DND-41 (cell line): ENCODE measurements at regions not wholly inside any gene's neighbourhood (a gene's known extent, or its start where the extent isn't known, plus 50 kb on each side); places are given as distances from the start of the nearest gene placed in this dataset.
"Not testable (repeated sequence)": the region's sequence is repeated elsewhere in the genome, so short reads cannot be mapped to it uniquely, and the experiment has no call there.

Experiments used
- ATAC-seq: fragments of 200-7000 bp; cut with Tn5 transposase; 3 replicates; pipeline ENCODE4 v1.9.1; 2021; ENCODE audit warnings: low read depth; ENCODE audit not compliant: insufficient read depth
- DNase-seq: peaks from one replicate; pipeline ENCODE4 v3.0.0-alpha.2; 2020
- H2AFZ ChIP-seq: 2 replicates; pipeline ENCODE4 v1.6.0; 2012; ENCODE audit warnings: low read depth, low read length
- H3K27ac ChIP-seq: 2 replicates; pipeline ENCODE4 v1.5.1; 2012; ENCODE audit warnings: low read length, inconsistent platforms
- H3K27me3 ChIP-seq: fragments of 200-600 bp; sonication (generic); 2 replicates; pipeline ENCODE4 v1.6.0; 2012; ENCODE audit warnings: low read length, mild to moderate bottlenecking, inconsistent platforms; ENCODE audit not compliant: insufficient read depth, poor library complexity
- H3K36me3 ChIP-seq: 2 replicates; pipeline ENCODE4 v1.5.1; 2012; ENCODE audit warnings: low read length, inconsistent platforms; ENCODE audit not compliant: insufficient read depth
- H3K4me1 ChIP-seq: 2 replicates; pipeline ENCODE4 v1.5.1; 2012; ENCODE audit warnings: mild to moderate bottlenecking, low read length; ENCODE audit not compliant: insufficient read depth
- H3K4me2 ChIP-seq: 2 replicates; pipeline ENCODE4 v1.6.0; 2012; ENCODE audit warnings: mild to moderate bottlenecking, moderate library complexity, low read length, inconsistent platforms; ENCODE audit not compliant: insufficient read depth
- H3K4me3 ChIP-seq, 2 experiments: fragments of 200-600 bp in 1 of 2; shearing (Covaris generic) in 1 of 2; 2 replicates each; pipeline ENCODE4 v1.5.1; 2012 to 2016; ENCODE audit warnings: inconsistent platforms in 2 of 2, low read length in 2 of 2, mild to moderate bottlenecking in 2 of 2, low read depth in 1 of 2, moderate library complexity in 1 of 2
- H3K79me2 ChIP-seq: 2 replicates; pipeline ENCODE4 v1.6.0; 2012; ENCODE audit warnings: low read length, inconsistent platforms; ENCODE audit not compliant: insufficient read depth
- H3K9ac ChIP-seq: 2 replicates; pipeline ENCODE4 v1.6.0; 2012; ENCODE audit warnings: low read depth, mild to moderate bottlenecking, inconsistent platforms, low read length, moderate library complexity
- H3K9me3 ChIP-seq: 2 replicates; pipeline ENCODE4 v1.5.1; 2012; ENCODE audit warnings: low read length, moderate library complexity, mild to moderate bottlenecking, inconsistent platforms; ENCODE audit not compliant: insufficient read depth, severe bottlenecking
- H4K20me1 ChIP-seq: 2 replicates; pipeline ENCODE4 v1.6.0; 2012; ENCODE audit warnings: low read length; ENCODE audit not compliant: insufficient read depth
- EZH2 ChIP-seq: IDR thresholded peaks from 3 replicates; pipeline ENCODE4 v1.6.1; 2012; ENCODE audit warnings: borderline replicate concordance, low read depth, mild to moderate bottlenecking, moderate library complexity, low read length, inconsistent platforms; ENCODE audit not compliant: severe bottlenecking
- TF ChIP-seq, protein P1 (sequence below): IDR thresholded peaks from 2 replicates; pipeline ENCODE4 v1.5.1; 2012; ENCODE audit warnings: borderline replicate concordance, low read length, moderate library complexity, mild to moderate bottlenecking; ENCODE audit not compliant: poor library complexity, severe bottlenecking; ENCODE audit errors: extremely low read depth

DNA sequence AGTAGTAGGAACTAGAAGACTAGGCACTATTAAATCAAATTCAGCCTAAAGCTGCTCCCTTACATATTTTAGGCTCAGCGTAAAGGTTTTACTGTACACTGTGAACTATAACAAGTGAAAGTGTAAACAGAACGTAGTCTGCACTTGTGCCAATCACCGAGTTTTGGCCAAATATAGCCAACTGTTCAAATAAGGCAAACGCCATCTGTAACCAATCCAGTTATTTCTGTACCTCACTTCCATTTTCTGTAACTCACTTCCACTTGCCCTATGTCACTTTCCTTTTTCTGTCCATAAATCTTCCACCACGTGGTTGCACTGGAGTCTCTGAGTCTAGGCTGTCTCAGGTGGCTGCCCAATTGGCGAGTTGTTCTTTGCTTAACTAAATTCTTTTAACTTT lies 2132.2 kb downstream of the LRRC4C start:
- Histone ChIP-seq H2AFZ (no peak overlapping the region), H3K27me3 (no peaks in the 10 kb centered on the region), H3K9me3 (no peaks in the 10 kb centered on the region), H3K36me3 (no peaks in the 10 kb centered on the region), H3K27ac (no peak overlapping the region), H3K4me1 (no peaks in the 10 kb centered on the region), H3K4me2 (no peak overlapping the region), H3K79me2 (no peaks in the 10 kb centered on the region), H3K4me3 (no peak overlapping the region), H4K20me1 (no peaks in the 10 kb centered on the region), H3K9ac (no peak overlapping the region)
- TF ChIP-seq, protein P1, sequence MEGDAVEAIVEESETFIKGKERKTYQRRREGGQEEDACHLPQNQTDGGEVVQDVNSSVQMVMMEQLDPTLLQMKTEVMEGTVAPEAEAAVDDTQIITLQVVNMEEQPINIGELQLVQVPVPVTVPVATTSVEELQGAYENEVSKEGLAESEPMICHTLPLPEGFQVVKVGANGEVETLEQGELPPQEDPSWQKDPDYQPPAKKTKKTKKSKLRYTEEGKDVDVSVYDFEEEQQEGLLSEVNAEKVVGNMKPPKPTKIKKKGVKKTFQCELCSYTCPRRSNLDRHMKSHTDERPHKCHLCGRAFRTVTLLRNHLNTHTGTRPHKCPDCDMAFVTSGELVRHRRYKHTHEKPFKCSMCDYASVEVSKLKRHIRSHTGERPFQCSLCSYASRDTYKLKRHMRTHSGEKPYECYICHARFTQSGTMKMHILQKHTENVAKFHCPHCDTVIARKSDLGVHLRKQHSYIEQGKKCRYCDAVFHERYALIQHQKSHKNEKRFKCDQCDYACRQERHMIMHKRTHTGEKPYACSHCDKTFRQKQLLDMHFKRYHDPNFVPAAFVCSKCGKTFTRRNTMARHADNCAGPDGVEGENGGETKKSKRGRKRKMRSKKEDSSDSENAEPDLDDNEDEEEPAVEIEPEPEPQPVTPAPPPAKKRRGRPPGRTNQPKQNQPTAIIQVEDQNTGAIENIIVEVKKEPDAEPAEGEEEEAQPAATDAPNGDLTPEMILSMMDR, result no peak
- no peak for TF ChIP-seq EZH2
- DNase-seq (no peak), ATAC-seq (no peak)

DNA sequence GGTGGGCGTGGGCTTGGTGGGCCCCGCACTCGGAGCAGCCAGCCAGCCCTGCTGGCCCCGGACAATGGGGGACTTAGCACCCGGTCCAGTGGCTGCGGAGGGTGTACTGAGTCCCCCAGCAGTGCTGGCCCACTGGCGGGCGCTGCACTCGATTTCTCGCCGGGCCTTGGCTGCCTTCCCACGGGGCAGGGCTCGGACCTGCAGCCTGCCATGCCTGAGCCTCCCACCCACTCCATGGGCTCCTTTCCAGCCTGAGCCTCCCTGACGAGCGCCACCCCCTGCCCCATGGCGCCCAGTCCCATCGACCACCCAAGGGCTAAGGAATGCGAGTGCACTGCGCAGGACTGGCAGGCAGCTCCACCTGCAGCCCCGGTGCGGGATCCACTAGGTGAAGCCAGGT lies 2147.6 kb downstream of the LRRC4C start:
- H3K4me2 ChIP-seq, ATAC-seq, H4K20me1 ChIP-seq, H3K4me3 ChIP-seq, H3K27ac ChIP-seq, H2AFZ ChIP-seq, H3K27me3 ChIP-seq, H3K9me3 ChIP-seq, H3K9ac ChIP-seq, H3K79me2 ChIP-seq, DNase-seq, H3K36me3 ChIP-seq, H3K4me1 ChIP-seq: not testable (repeated sequence)

DNA sequence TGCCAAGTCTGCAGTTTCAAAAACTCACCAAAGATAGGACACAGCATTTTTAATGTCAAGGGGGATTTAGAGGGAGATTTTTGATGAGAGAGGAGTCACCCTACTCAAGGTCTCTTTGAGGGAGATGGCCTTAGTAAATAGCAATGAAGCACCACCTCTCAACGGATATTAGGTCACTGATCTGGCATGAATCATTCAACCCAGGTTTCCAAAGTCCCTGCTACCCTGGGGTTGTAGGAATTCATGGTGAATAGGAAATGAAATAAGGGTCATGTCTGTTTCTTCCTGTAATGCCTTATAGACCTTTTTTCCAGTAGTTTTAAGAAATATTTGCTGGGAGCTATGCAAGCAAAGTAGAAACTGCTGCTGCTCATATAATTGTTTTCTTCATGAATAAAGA lies 2154.9 kb downstream of the LRRC4C start:
- H3K9me3 ChIP-seq, result no peaks in the 10 kb centered on the region
- no peaks in the 10 kb centered on the region for H3K36me3 ChIP-seq
- no peak overlapping the region for H3K27ac ChIP-seq
- H3K27me3 ChIP-seq, result no peaks in the 10 kb centered on the region
- H3K4me1 ChIP-seq, result no peaks in the 10 kb centered on the region
- TF ChIP-seq EZH2, result no peak
- TF ChIP-seq, protein P1, result no peak
- DNase-seq, result no peak
- no peak overlapping the region for H3K4me2 ChIP-seq
- no peaks in the 10 kb centered on the region for H3K79me2 ChIP-seq
- no peak overlapping the region for H2AFZ ChIP-seq
- no peak overlapping the region for H3K4me3 ChIP-seq
- no peak overlapping the region for H3K9ac ChIP-seq
- no peaks in the 10 kb centered on the region for H4K20me1 ChIP-seq
- ATAC-seq, result no peak

DNA sequence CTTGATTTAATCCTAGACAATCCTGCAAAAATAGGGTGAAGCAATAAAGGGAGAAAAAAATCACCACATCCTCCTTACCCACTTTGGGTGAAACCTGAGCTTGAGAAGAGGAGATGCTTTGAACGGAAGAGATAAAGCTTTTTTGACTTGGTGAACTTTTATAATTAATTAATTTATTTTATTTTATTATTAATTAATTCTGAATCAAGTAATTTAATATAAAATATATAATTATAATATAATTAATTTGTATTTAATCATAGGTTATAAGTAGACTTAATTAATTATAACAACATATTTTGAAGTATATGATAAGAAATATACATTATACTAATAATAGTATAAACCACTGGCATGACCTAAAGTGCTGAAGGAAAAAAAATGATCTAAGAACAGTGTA lies 2164.8 kb downstream of the LRRC4C start:
- H3K27ac ChIP-seq, result no peak overlapping the region
- H3K9me3 ChIP-seq, result no peaks in the 10 kb centered on the region
- H3K4me3 ChIP-seq, result no peak overlapping the region
- DNase-seq (no peak), ATAC-seq (no peak)
- no peak overlapping the region for H2AFZ ChIP-seq
- H3K4me2 ChIP-seq, result no peak overlapping the region
- TF ChIP-seq, protein P1, result no peak
- TF ChIP-seq EZH2, result no peak
- no peaks in the 10 kb centered on the region for H3K36me3 ChIP-seq
- H3K9ac ChIP-seq, result no peak overlapping the region
- no peaks in the 10 kb centered on the region for H4K20me1 ChIP-seq
- no peaks in the 10 kb centered on the region for H3K4me1 ChIP-seq
- H3K27me3 ChIP-seq, result no peaks in the 10 kb centered on the region
- H3K79me2 ChIP-seq, result no peaks in the 10 kb centered on the region
